HG02885 (cell line): ENCODE measurements at regions not wholly inside any gene's neighbourhood (a gene's known extent, or its start where the extent isn't known, plus 50 kb on each side); places are given as distances from the start of the nearest gene placed in this dataset.
"Not testable (repeated sequence)": the region's sequence is repeated elsewhere in the genome, so short reads cannot be mapped to it uniquely, and the experiment has no call there.

Source experiments
- ATAC-seq: cut with Tn5 transposase; IDR thresholded peaks from one replicate; pipeline ENCODE4 v1.9.1; 2021; ENCODE audit warnings: mild to moderate bottlenecking; ENCODE audit not compliant: unreplicated experiment, poor library complexity

DNA sequence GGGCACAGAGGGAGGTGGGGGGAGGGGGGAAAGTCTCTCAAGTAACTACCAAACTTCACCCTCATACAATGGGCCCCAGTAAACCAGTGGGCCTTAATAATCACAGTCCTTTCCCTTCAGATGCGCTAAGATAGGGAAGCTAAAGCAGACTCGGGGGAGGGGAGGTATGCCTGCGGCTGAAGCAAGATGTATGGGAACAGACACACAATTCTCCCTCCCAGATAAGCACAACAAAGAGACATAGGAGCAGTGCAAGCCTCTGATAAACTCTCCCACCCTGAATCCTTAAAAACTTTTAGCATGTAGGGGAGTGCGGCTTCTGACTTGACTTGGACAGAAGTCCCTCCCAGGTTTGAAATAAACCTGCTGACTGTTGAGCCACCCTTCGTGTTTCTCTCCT, 54.7 kb downstream of the PROP1 start:
- ATAC-seq, result not testable (repeated sequence)

- not testable (repeated sequence) for ATAC-seq
These were observed 56.5 kb downstream of the PROP1 start for GRCh38 chr5:177939246-177940171.

DNA sequence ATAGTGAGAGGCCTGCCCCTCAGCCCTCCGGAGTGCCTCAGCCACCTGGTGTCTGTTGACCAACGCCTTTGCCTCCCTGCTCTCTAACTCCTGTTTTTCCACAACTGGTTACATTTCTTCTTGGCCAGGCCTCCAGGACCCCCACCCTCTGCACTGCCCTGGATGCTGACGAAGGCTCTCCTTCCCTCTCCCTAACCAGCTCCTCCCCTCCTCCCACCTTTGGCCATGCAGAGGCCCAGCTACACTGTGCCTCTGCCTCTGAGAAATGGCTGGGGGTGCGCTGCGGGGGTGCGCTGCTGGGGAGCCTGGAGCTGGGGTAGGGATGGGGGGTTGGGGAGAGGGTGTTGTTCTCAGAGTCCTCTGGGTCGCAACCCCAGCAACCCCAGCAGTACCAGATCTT, 57.3 kb downstream of the PROP1 start:
- ATAC-seq, result not testable (repeated sequence)

- ATAC-seq, result not testable (repeated sequence)
These were observed 61.8 kb downstream of the PROP1 start for GRCh38 chr5:177934233-177934632.

GRCh38 chr5:177930269-177931022, 65.6 kb downstream of the PROP1 start:
- ATAC-seq, result not testable (repeated sequence)

DNA sequence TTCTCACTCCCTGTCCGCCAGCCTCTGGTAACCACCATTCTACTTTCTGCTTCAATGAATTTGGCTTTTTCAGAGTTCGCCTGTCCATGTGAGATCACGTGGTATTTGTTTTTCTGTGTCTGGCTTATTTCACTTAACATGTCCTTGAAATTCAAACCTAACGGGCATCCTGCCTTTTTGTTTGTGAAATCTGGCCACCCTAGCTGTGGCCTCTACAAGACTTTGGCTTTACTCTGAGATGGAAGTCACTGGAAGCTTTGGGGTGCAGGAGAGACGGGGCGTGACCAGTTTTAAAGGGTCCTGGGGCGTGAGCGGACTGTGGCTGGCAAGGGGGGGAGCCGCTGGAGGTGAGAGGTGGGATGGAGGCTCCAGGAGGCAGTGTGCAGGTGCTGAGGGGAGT, 66.4 kb downstream of the PROP1 start:
- not testable (repeated sequence) for ATAC-seq

DNA sequence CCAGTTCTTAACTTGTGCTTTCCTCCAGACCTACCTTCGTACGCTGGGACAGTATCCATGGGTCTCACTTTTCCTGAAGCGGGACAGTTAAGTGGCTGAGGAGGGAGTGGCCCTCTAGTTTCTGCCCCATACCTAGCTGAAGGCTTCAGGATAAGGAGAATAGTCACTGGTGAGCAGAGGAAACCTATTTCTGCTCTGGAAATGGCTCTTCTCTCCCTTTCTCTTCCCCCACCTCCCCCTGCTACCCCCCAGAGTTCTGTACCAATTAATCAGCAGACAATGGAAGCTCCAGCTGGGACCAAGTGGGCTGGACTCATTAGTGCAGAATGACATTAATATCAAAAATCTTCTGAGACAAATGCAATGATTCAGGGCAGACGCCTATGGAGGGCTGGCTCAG, 68.5 kb downstream of the PROP1 start:
- ATAC-seq, result not testable (repeated sequence)

GRCh38 chr5:177924577-177924976, 71.5 kb downstream of the PROP1 start:
- ATAC-seq, result not testable (repeated sequence)

DNA sequence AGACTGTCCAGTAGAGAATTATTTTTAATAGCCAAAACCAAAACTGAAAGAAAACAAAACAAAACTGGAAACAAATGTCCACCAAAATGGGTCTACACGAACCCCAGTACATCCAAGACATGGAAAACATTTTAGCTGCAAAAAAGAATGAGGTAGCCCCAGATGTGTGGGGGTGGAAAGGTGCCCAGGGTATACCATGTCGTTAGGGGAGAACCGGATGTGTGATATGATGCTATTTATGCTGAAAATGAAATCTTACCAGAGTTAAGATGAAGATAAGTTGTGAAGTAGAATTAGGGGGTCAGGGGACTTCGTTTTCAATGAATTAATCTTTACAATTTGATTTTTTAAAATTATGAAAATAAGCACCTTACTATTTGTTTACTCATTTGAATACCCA, 72.2 kb downstream of the PROP1 start:
- not testable (repeated sequence) for ATAC-seq

- ATAC-seq, result not testable (repeated sequence)
These were observed 72.9 kb downstream of the PROP1 start for GRCh38 chr5:177923189-177923588.

GRCh38 chr5:177909261-177909660, 86.8 kb downstream of the PROP1 start:
- not testable (repeated sequence) for ATAC-seq

DNA sequence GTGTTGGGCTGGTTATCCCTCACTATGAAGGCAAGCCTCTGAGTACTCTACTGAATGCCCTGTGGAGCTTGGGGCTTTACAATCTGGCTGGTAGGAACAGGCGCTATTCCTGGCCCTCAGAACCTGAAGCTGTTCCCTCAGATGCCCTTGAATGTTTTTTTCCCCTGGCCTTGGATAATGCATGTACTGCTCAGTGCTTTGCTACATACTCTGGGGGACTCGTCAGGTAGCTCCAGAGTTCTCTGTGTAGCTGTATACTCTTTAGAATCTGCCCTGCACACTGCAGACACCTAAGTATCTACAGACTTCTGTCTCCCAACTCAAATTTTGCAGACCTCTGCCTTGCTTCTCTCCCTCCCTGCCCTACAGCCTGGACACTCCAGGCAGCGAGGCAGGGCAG, 93.2 kb downstream of the PROP1 start:
- ATAC-seq, result not testable (repeated sequence)

GRCh38 chr5:177900066-177900465, 96.0 kb downstream of the PROP1 start:
- ATAC-seq, result not testable (repeated sequence)

GRCh38 chr5:177894681-177895453, 101.2 kb downstream of the PROP1 start:
- not testable (repeated sequence) for ATAC-seq

- not testable (repeated sequence) for ATAC-seq
These were observed 103.7 kb downstream of the PROP1 start for GRCh38 chr5:177892357-177892665.

- ATAC-seq, result peak; percentile 87
These were observed 104.3 kb downstream of the PROP1 start for GRCh38 chr5:177891547-177892356.

GRCh38 chr5:177883295-177883694, 100.6 kb upstream of the FAM153A start:
- not testable (repeated sequence) for ATAC-seq

DNA sequence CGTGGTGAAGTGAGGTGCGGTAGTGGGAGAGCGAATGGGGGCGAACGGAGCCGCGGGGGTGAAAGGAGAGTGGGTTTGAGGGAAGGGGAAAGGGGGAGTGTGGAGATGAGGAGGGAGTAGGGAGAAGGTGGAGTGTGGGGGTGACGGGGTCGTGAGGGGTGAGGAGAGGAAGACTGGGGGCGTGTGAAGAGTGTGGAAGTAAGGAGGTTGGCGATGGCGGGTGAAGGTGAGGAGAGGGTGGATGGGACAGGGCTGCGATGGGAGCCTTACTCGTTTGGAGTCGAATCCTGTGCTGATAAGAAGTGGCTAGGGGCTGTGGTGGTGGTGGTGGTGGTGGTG, 93.2 kb upstream of the FAM153A start:
- ATAC-seq, result peak; percentile 21

DNA sequence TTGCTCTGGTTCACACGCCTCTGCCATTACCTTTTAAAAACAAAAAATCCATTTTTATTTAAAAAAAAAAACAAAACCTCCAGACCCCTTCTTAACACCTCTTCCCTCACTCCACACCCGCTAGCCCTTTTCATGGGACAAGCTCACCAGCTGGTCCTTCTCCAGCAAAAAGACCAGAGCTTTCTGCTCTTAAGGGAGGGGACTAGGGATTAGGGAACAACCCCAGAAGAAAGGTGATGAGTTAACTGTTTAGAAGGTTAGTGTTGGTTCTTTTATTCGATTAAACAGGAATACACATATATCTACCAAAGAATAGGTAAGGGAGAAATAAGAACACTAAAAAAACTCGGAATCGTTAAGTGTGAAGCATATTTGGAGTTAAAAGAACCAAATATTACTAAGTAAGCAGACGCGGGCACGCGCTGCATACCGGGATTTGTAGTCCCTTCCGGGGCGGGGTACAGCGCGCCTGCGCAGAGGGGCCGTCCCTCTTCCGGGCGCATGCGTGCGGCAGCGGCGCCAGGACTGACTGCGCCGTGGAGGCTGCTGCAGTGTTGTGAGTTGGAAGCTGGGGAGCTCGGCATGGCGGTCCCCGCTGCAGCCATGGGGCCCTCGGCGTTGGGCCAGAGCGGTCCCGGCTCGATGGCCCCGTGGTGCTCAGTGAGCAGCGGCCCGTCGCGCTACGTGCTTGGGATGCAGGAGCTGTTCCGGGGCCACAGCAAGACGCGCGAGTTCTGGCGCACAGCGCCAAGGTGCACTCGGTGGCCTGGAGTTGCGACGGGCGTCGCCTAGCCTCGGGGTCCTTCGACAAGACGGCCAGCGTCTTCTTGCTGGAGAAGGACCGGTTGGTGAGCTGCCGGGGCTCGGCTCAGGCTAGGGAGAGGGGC, 92.6 kb upstream of the FAM153A start:
- peak; percentile 85 for ATAC-seq
